OCI-LY1 (cell line): ENCODE measurements at regions not wholly inside any gene's neighbourhood (a gene's known extent, or its start where the extent isn't known, plus 50 kb on each side); places are given as distances from the start of the nearest gene placed in this dataset.

ENCODE experiments used
- H2AFZ ChIP-seq: fragments of 200-600 bp; sonication (generic), shearing (Covaris generic); 2 replicates; pipeline ENCODE4 v1.6.0; 2014; ENCODE audit warnings: antibody characterized with exemption, mild to moderate bottlenecking, low read length
- H3F3A ChIP-seq: fragments of 200-600 bp; sonication (generic), shearing (Covaris generic); 2 replicates; pipeline ENCODE4 v1.6.0; 2014; ENCODE audit warnings: mild to moderate bottlenecking, antibody characterized with exemption, low read length, moderate library complexity; ENCODE audit not compliant: insufficient read depth
- H3K27ac ChIP-seq: fragments of 200-600 bp; sonication (generic); 2 replicates; pipeline ENCODE4 v1.5.1; 2014; ENCODE audit warnings: low read length, mixed run types, mild to moderate bottlenecking, low read depth; ENCODE audit not compliant: poor library complexity, severe bottlenecking
- H3K27me3 ChIP-seq: fragments of 200-600 bp; sonication (generic); 2 replicates; pipeline ENCODE4 v1.6.0; 2014; ENCODE audit warnings: antibody characterized with exemption, mild to moderate bottlenecking, low read length, moderate library complexity; ENCODE audit not compliant: insufficient read depth
- H3K36me3 ChIP-seq: fragments of 200-600 bp; sonication (generic); 2 replicates; pipeline ENCODE4 v1.6.1; 2014; ENCODE audit warnings: mild to moderate bottlenecking, antibody characterized with exemption, low read length, moderate library complexity, mixed read lengths; ENCODE audit not compliant: insufficient read depth
- H3K4me1 ChIP-seq: fragments of 200-600 bp; sonication (generic); 2 replicates; pipeline ENCODE4 v1.5.1; 2014; ENCODE audit warnings: mild to moderate bottlenecking, low read length, moderate library complexity; ENCODE audit not compliant: insufficient read depth, severe bottlenecking
- H3K4me2 ChIP-seq: fragments of 200-600 bp; sonication (generic), shearing (Covaris generic); 2 replicates; pipeline ENCODE4 v1.6.1; 2014; ENCODE audit warnings: low read length
- H3K4me3 ChIP-seq: fragments of 200-600 bp; sonication (generic); 2 replicates; pipeline ENCODE4 v1.5.1; 2014; ENCODE audit warnings: low read length, low read depth, mild to moderate bottlenecking, mixed read lengths; ENCODE audit not compliant: poor library complexity, severe bottlenecking
- H3K79me2 ChIP-seq: fragments of 200-600 bp; shearing (Covaris generic); 2 replicates; pipeline ENCODE4 v1.6.1; 2016; ENCODE audit warnings: mixed run types, low read length, mixed read lengths; ENCODE audit not compliant: insufficient read depth
- H3K9ac ChIP-seq: fragments of 200-600 bp; sonication (generic), shearing (Covaris generic); 2 replicates; pipeline ENCODE4 v1.6.1; 2014; ENCODE audit warnings: mild to moderate bottlenecking, low read length, mixed read lengths
- H3K9me2 ChIP-seq: fragments of 200-600 bp; sonication (generic), shearing (Covaris generic); 2 replicates; pipeline ENCODE4 v1.6.1; 2014; ENCODE audit warnings: low read depth, mild to moderate bottlenecking, low read length, mixed read lengths
- H3K9me3 ChIP-seq: fragments of 200-600 bp; shearing (Covaris generic); 2 replicates; pipeline ENCODE4 v1.6.1; 2014; ENCODE audit warnings: low read length, mixed read lengths
- H4K20me1 ChIP-seq: fragments of 200-600 bp; sonication (generic), shearing (Covaris generic); 2 replicates; pipeline ENCODE4 v1.6.0; 2016; ENCODE audit warnings: mild to moderate bottlenecking, low read length; ENCODE audit not compliant: insufficient read depth
- EZH2 ChIP-seq: fragments of 200-600 bp; sonication (generic), shearing (Covaris generic); IDR thresholded peaks from 2 replicates; pipeline ENCODE4 v1.8.0; 2017; ENCODE audit warnings: borderline replicate concordance, mixed run types, mild to moderate bottlenecking, antibody characterized with exemption, low read length, moderate library complexity, mixed read lengths
- TF ChIP-seq, protein P1 (sequence below): fragments of 200-600 bp; sonication (generic), shearing (Covaris generic); IDR thresholded peaks from 2 replicates; pipeline ENCODE4 v1.5.1; 2017; ENCODE audit warnings: mild to moderate bottlenecking, antibody characterized with exemption, low read length, moderate library complexity, mixed read lengths

DNA sequence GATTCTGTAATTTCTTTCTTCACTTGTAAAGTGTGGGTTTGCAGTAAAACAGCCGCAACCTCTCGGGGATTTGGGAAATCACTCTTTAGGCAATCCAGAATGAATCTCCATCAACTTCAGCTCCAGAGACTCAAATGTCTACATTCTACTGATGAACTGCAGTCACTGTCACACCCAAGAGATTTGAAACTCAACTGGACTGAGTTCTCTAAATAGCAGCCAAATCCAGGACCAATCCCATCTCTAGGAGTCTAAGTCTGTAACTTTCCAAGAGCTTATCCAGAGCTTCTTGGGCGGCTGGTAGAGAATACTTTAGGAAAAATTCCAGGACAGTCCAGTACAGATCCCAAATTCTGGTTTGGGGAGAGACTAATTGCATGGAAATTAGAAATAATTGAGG is 62.9 kb downstream of the ADAMTS1 start:
- no peaks in the 10 kb centered on the region for H3K9me3 ChIP-seq
- no peaks in the 10 kb centered on the region for H3K79me2 ChIP-seq
- H3K4me3 ChIP-seq: no peak overlapping the region
- no peak overlapping the region for H3K27ac ChIP-seq
- no peaks in the 10 kb centered on the region for H3K9me2 ChIP-seq
- no peaks in the 10 kb centered on the region for H3F3A ChIP-seq
- TF ChIP-seq, protein P1, sequence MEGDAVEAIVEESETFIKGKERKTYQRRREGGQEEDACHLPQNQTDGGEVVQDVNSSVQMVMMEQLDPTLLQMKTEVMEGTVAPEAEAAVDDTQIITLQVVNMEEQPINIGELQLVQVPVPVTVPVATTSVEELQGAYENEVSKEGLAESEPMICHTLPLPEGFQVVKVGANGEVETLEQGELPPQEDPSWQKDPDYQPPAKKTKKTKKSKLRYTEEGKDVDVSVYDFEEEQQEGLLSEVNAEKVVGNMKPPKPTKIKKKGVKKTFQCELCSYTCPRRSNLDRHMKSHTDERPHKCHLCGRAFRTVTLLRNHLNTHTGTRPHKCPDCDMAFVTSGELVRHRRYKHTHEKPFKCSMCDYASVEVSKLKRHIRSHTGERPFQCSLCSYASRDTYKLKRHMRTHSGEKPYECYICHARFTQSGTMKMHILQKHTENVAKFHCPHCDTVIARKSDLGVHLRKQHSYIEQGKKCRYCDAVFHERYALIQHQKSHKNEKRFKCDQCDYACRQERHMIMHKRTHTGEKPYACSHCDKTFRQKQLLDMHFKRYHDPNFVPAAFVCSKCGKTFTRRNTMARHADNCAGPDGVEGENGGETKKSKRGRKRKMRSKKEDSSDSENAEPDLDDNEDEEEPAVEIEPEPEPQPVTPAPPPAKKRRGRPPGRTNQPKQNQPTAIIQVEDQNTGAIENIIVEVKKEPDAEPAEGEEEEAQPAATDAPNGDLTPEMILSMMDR: no peak
- TF ChIP-seq EZH2: no peak
- H3K36me3 ChIP-seq: no peaks in the 10 kb centered on the region
- no peaks in the 10 kb centered on the region for H4K20me1 ChIP-seq
- H3K4me1 ChIP-seq: no peaks in the 10 kb centered on the region
- no peak overlapping the region for H3K9ac ChIP-seq
- no peaks in the 10 kb centered on the region for H3K27me3 ChIP-seq
- H2AFZ ChIP-seq: no peak overlapping the region
- H3K4me2 ChIP-seq: no peak overlapping the region

DNA sequence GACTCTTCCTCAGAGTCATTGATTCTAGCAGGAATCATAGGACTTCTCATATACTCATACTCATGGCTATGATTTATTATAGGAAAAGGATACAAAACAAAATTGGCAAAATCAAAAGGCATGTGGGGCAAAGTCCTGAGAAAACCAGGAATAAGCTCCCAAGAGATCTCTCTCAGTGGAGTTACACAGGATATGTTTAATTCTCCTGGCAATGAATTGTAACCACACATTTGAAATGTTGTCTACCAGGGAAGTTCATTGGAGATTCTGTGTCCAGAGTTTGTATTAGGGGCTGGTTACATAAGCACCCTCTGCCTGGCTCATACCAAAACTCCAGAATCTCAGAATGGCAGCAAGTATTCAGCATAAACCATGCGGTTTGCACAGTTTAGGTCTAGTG is 63.9 kb downstream of the ADAMTS1 start:
- H4K20me1 ChIP-seq: no peaks in the 10 kb centered on the region
- H3K36me3 ChIP-seq: no peaks in the 10 kb centered on the region
- H3K4me2 ChIP-seq: no peak overlapping the region
- H3K4me1 ChIP-seq: no peaks in the 10 kb centered on the region
- H3K9me3 ChIP-seq: no peaks in the 10 kb centered on the region
- H3F3A ChIP-seq: no peaks in the 10 kb centered on the region
- H3K79me2 ChIP-seq: no peaks in the 10 kb centered on the region
- H2AFZ ChIP-seq: no peak overlapping the region
- no peaks in the 10 kb centered on the region for H3K27me3 ChIP-seq
- H3K9me2 ChIP-seq: no peaks in the 10 kb centered on the region
- H3K9ac ChIP-seq: no peak overlapping the region
- TF ChIP-seq EZH2: no peak
- TF ChIP-seq, protein P1: no peak
- no peak overlapping the region for H3K27ac ChIP-seq
- H3K4me3 ChIP-seq: no peak overlapping the region

DNA sequence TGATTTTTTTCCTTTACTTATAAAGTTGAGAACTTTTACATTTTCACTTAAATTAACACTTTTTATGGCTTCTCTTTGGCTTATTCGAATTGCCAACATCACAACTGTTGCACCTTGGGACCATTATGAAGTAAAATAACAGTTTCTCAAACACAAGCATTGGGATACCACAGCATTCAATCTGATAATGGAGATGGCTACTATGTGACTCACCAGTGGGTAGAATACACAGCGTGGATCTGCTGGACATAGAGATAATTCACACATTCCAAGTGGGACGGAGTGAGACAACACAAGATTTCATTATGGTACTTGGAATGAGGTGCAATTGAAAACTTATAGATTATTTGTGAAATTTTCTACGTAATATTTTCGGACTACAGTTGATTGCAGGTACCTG is 68.0 kb downstream of the ADAMTS1 start:
- Histone ChIP-seq H3K9me2 (no peaks in the 10 kb centered on the region), H3K4me2 (no peak overlapping the region), H3K79me2 (no peaks in the 10 kb centered on the region), H3K27ac (no peak overlapping the region), H3K27me3 (no peaks in the 10 kb centered on the region), H3K4me1 (no peaks in the 10 kb centered on the region), H3K4me3 (no peak overlapping the region), H3K9me3 (no peaks in the 10 kb centered on the region), H3K9ac (no peak overlapping the region), H2AFZ (no peak overlapping the region), H3K36me3 (no peaks in the 10 kb centered on the region), H4K20me1 (no peaks in the 10 kb centered on the region), H3F3A (no peaks in the 10 kb centered on the region)
- TF ChIP-seq, protein P1: no peak
- no peak for TF ChIP-seq EZH2
